Heart left ventricle (tissue), 16 donors: ENCODE measurements at regions not wholly inside any gene's neighbourhood (a gene's known extent, or its start where the extent isn't known, plus 50 kb on each side); places are given as distances from the start of the nearest gene placed in this dataset.

ENCODE experiments used
- ATAC-seq, 4 donors: fragments of 200-7000 bp; cut with Tn5 transposase; one replicate each; pipeline ENCODE4 v1.9.1; 2020 to 2022; ENCODE audit warnings: moderate library complexity in 4 of 4, mild to moderate bottlenecking in 3 of 4, moderate number of reproducible peaks in 1 of 4
- DNase-seq, 5 donors: peaks; one replicate each; pipeline ENCODE4 v3.0.0-alpha.2; 2020
- H3K27ac ChIP-seq, 12 donors: fragments of 200-600 bp; sonication (generic) in 4 of 12; one replicate each; pipeline versions ENCODE4 v1.5.0 to v1.8.0; 2016 to 2022; ENCODE audit warnings: mild to moderate bottlenecking in 2 of 12
- H3K27me3 ChIP-seq, 9 donors: fragments of 200-600 bp; sonication (generic) in 2 of 9; one replicate each; pipeline versions ENCODE4 v1.5.1 to v1.8.0; 2016 to 2022; ENCODE audit warnings: mild to moderate bottlenecking in 3 of 9
- H3K36me3 ChIP-seq, 9 donors: fragments of 200-600 bp; sonication (generic) in 2 of 9; one replicate each; pipeline versions ENCODE4 v1.5.0 to v1.8.0; 2018 to 2022; ENCODE audit warnings: mild to moderate bottlenecking in 2 of 9
- H3K4me1 ChIP-seq, 12 donors: fragments of 200-600 bp; sonication (generic) in 4 of 12; one replicate each; pipeline versions ENCODE4 v1.5.0 to v1.8.0; 2016 to 2022; ENCODE audit warnings: mild to moderate bottlenecking in 3 of 12
- H3K4me3 ChIP-seq, 12 donors: fragments of 200-600 bp; sonication (generic) in 4 of 12; one replicate each; pipeline versions ENCODE4 v1.5.0 to v1.8.0; 2017 to 2022; ENCODE audit warnings: mild to moderate bottlenecking in 9 of 12, moderate library complexity in 4 of 12
- H3K9me3 ChIP-seq, 12 donors: fragments of 200-600 bp; sonication (generic) in 4 of 12; one replicate each; pipeline versions ENCODE4 v1.5.0 to v1.8.0; 2016 to 2022; ENCODE audit warnings: mild to moderate bottlenecking in 1 of 12
- CTCF ChIP-seq, 12 donors: fragments of 200-600 bp; sonication (generic) in 4 of 12; IDR thresholded peaks; one replicate each; pipeline versions ENCODE4 v1.5.0 to v1.8.0; 2018 to 2022; ENCODE audit warnings: antibody characterized with exemption in 12 of 12, mild to moderate bottlenecking in 5 of 12
- POLR2A ChIP-seq, 2 donors: fragments of 450-650 bp; IDR thresholded peaks; one replicate each; pipeline ENCODE4 v1.6.1; 2017; ENCODE audit warnings: antibody characterized with exemption in 2 of 2, mild to moderate bottlenecking in 2 of 2, moderate library complexity in 2 of 2
- WGBS, 4 donors: extraction: QIAGEN DNeasy Blood & Tissue Kit in 2 of 4; methylation state at CpG; one replicate each; pipeline versions ENCODE4 v1.1.5 to v1.1.7; 2013 to 2018; 5-methylcytosine and 5-hydroxymethylcytosine counted together
- intact Hi-C, 10 donors: fragments of 100-400 bp; cut with DNase I; formaldehyde crosslinking; loops; one replicate each; pipeline versions ENCODE4 v1.11.1 to v1.14.2; 2022
- donor health status: ischemic (EF 13 %, LVEDD 7.1; RV severe dilation, severe dysfunction).
- donor health status: healthy with polysubstance abuse.
- donor health status: DM: no; HTN: yes; CAD: no.
- donor health status: DM: no; HTN: no; CAD: no.
- donor health status: ischemic (EF 25% LVEDD 6.9; RV normal size, moderate dysfunction).
- donor health status: ischemic (EF 25% LVEDD 5.7; RV mildly dilated, moderate dysfunction).
- donor health status: healthy.
- donor health status: DM: yes; HTN: yes; CAD: no.
- donor health status: ischemic (EF 35%, LVEDD 5.7; RV mildly dilated, moderate dysfunction).
- donor health status: nonischemic (EF 11% LVEDD 7.7; RV severe dilation, severe dysfunction).
- donor health status: DM: yes; HTN: yes; CAD: no.
- donor health status: PGD.
- donor health status: ischemic (EF 29% LVEDD 5.4; RV normal size, mild dysfunction).
- donor health status: nonischemic (EF 23%, LVEDD 6.1; RV moderate dilation, normal function).

GRCh38 chr7:109109558-109109957 is 539.9 kb downstream of the DNAJB9 start:
- WGBS, 4 donors: 84 to 90% (median 88%) methylated on average over 1 of the region's 1 CpG
- H3K9me3 ChIP-seq: no peaks in the 10 kb centered on the region
- H3K27me3 ChIP-seq: no peaks in the 10 kb centered on the region
- H3K4me1 ChIP-seq: no peaks in the 10 kb centered on the region
- ATAC-seq (no peak), DNase-seq (no peak)
- no peak for TF ChIP-seq CTCF (IDR thresholded peaks at IDR 0.05)
- TF ChIP-seq POLR2A (IDR thresholded peaks at IDR 0.05): no peak
- no peak overlapping the region for H3K4me3 ChIP-seq
- H3K36me3 ChIP-seq: no peaks in the 10 kb centered on the region
- H3K27ac ChIP-seq: no peak overlapping the region
- intact Hi-C loops: loop anchor here in 1 of 10 donors (10.0 kb wide), 1 partner anchor 65 kb away; no protein-coding TSS in a partner anchor

- Histone ChIP-seq H3K4me1 (no peaks in the 10 kb centered on the region), H3K27me3 (no peaks in the 10 kb centered on the region), H3K36me3 (no peaks in the 10 kb centered on the region), H3K4me3 (no peak overlapping the region), H3K27ac (no peak overlapping the region), H3K9me3 (no peaks in the 10 kb centered on the region)
- no peak for DNase-seq
- TF ChIP-seq CTCF (IDR thresholded peaks at IDR 0.05): no peak
- TF ChIP-seq POLR2A (IDR thresholded peaks at IDR 0.05): no peak
- ATAC-seq: no peak
- intact Hi-C loops: no loop called here
- 73 to 88% (median 85%) methylated on average over 3 of the region's 3 CpGs for WGBS, 4 donors
Measured at GRCh38 chr7:109111086-109111485, 541.4 kb downstream of the DNAJB9 start.

- no peaks in the 10 kb centered on the region for H3K27me3 ChIP-seq
- WGBS, 4 donors: 67 to 74% (median 73%) methylated on average over 4 of the region's 4 CpGs
- no peaks in the 10 kb centered on the region for H3K4me1 ChIP-seq
- H3K27ac ChIP-seq: no peak overlapping the region
- DNase-seq (no peak), ATAC-seq (no peak)
- H3K36me3 ChIP-seq: no peaks in the 10 kb centered on the region
- no peak for TF ChIP-seq CTCF (IDR thresholded peaks at IDR 0.05)
- TF ChIP-seq POLR2A (IDR thresholded peaks at IDR 0.05): no peak
- H3K4me3 ChIP-seq: no peak overlapping the region
- no peaks in the 10 kb centered on the region for H3K9me3 ChIP-seq
- intact Hi-C loops: no loop called here
Measured at GRCh38 chr7:109121599-109122300, 552.1 kb downstream of the DNAJB9 start.

GRCh38 chr7:109125001-109125400 is 555.3 kb downstream of the DNAJB9 start:
- H3K36me3 ChIP-seq: no peaks in the 10 kb centered on the region
- H3K4me3 ChIP-seq: no peak overlapping the region
- TF ChIP-seq POLR2A (IDR thresholded peaks at IDR 0.05): no peak
- TF ChIP-seq CTCF (IDR thresholded peaks at IDR 0.05): no peak
- 47 to 56% (median 50%) methylated on average over 3 of the region's 3 CpGs for whole genome bisulfite sequencing, 4 donors
- H3K27me3 ChIP-seq: no peaks in the 10 kb centered on the region
- ATAC-seq (no peak), DNase-seq (no peak)
- intact Hi-C loops: no loop called here
- H3K9me3 ChIP-seq: peaks cover 0 to 5% (median 0%) of the 10 kb centered on the region in 12 donors
- H3K27ac ChIP-seq: no peak overlapping the region
- no peaks in the 10 kb centered on the region for H3K4me1 ChIP-seq
